Smooth muscle cell (in vitro differentiated cells): ENCODE measurements at regions not wholly inside any gene's neighbourhood (a gene's known extent, or its start where the extent isn't known, plus 50 kb on each side); places are given as distances from the start of the nearest gene placed in this dataset.

Experiments used
- DNase-seq: peaks from one replicate; lab custom pipeline; 2025; ENCODE audit not compliant: unreplicated experiment; lab: John Stamatoyannopoulos, UW
- H2AFZ ChIP-seq: fragments of 200-600 bp; sonication (generic); 2 replicates; pipeline ENCODE4 v1.6.0; 2016; ENCODE audit warnings: antibody characterized with exemption, low read depth, mild to moderate bottlenecking
- H3F3A ChIP-seq: fragments of 200-600 bp; sonication (generic); 2 replicates; pipeline ENCODE4 v1.6.0; 2017; ENCODE audit warnings: antibody characterized with exemption, low read depth
- H3K27ac ChIP-seq: fragments of 200-600 bp; sonication (generic); 2 replicates; pipeline ENCODE4 v1.5.1; 2016; ENCODE audit warnings: low read depth, mild to moderate bottlenecking
- H3K27me3 ChIP-seq: fragments of 200-600 bp; sonication (generic); 2 replicates; pipeline ENCODE4 v1.6.1; 2016; ENCODE audit warnings: low read depth, mild to moderate bottlenecking
- H3K36me3 ChIP-seq: fragments of 200-600 bp; sonication (generic); 2 replicates; pipeline ENCODE4 v1.5.1; 2016; ENCODE audit warnings: low read depth
- H3K4me1 ChIP-seq: fragments of 200-600 bp; sonication (generic); 2 replicates; pipeline ENCODE4 v1.5.1; 2016; ENCODE audit warnings: low read depth
- H3K4me2 ChIP-seq: fragments of 200-600 bp; sonication (generic); 2 replicates; pipeline ENCODE4 v1.6.0; 2016; ENCODE audit warnings: mild to moderate bottlenecking
- H3K4me3 ChIP-seq: fragments of 200-600 bp; sonication (generic); 2 replicates; pipeline ENCODE4 v1.5.1; 2016; ENCODE audit warnings: mild to moderate bottlenecking
- H3K79me2 ChIP-seq: fragments of 200-600 bp; sonication (generic); 2 replicates; pipeline ENCODE4 v1.6.0; 2016; ENCODE audit warnings: low read depth, mild to moderate bottlenecking
- H3K9ac ChIP-seq: fragments of 200-600 bp; sonication (generic); 2 replicates; pipeline ENCODE4 v1.6.0; 2016; ENCODE audit warnings: low read depth
- H3K9me3 ChIP-seq: fragments of 200-600 bp; sonication (generic); replicated peaks from 2 replicates; pipeline ENCODE4 v1.5.1; 2016; ENCODE audit warnings: low read depth
- H4K20me1 ChIP-seq: fragments of 200-600 bp; sonication (generic); 2 replicates; pipeline ENCODE4 v1.6.0; 2016; ENCODE audit warnings: low read depth
- CTCF ChIP-seq: fragments of 200-600 bp; sonication (generic); IDR thresholded peaks from 2 replicates; pipeline ENCODE4 v1.5.1; 2017; ENCODE audit warnings: borderline replicate concordance, mild to moderate bottlenecking, antibody characterized with exemption; ENCODE audit not compliant: insufficient read depth, poor library complexity, severe bottlenecking
- WGBS: methylation state at CpG from one replicate; pipeline ENCODE4 v1.1.7; 2016; ENCODE audit warnings: low lambda C conversion rate; 5-methylcytosine and 5-hydroxymethylcytosine counted together

- no peak for TF ChIP-seq CTCF
- H3K9me3 ChIP-seq, result no peaks in the 10 kb centered on the region
- H3K9ac ChIP-seq, result no peak overlapping the region
- H2AFZ ChIP-seq, result no peak overlapping the region
- no peaks in the 10 kb centered on the region for H3K4me1 ChIP-seq
- no peaks in the 10 kb centered on the region for H3K79me2 ChIP-seq
- no peaks in the 10 kb centered on the region for H3K36me3 ChIP-seq
- peaks cover 9% of the 10 kb centered on the region for H3K27me3 ChIP-seq
- no peak overlapping the region for H3K4me2 ChIP-seq
- no peak for DNase-seq
- no peak overlapping the region for H3K4me3 ChIP-seq
- WGBS, result 83% methylated on average over 14 of the region's 17 CpGs
- no peaks in the 10 kb centered on the region for H3F3A ChIP-seq
- H4K20me1 ChIP-seq, result no peaks in the 10 kb centered on the region
- H3K27ac ChIP-seq, result no peak overlapping the region
These were observed 76.8 kb upstream of the RTL6 start for GRCh38 chr22:44574640-44575380.

GRCh38 chr22:44574057-44574639 is 76.1 kb upstream of the RTL6 start:
- no peaks in the 10 kb centered on the region for H3K36me3 ChIP-seq
- no peak overlapping the region for H3K4me3 ChIP-seq
- no peak for DNase-seq
- no peaks in the 10 kb centered on the region for H3K79me2 ChIP-seq
- no peak overlapping the region for H3K27ac ChIP-seq
- 80% methylated on average over 10 of the region's 10 CpGs for WGBS
- no peak for TF ChIP-seq CTCF
- no peak overlapping the region for H3K4me2 ChIP-seq
- no peaks in the 10 kb centered on the region for H3K9me3 ChIP-seq
- H3K4me1 ChIP-seq, result no peaks in the 10 kb centered on the region
- H3K27me3 ChIP-seq, result peaks cover 9% of the 10 kb centered on the region
- no peak overlapping the region for H3K9ac ChIP-seq
- no peak overlapping the region for H2AFZ ChIP-seq
- no peaks in the 10 kb centered on the region for H4K20me1 ChIP-seq
- H3F3A ChIP-seq, result no peaks in the 10 kb centered on the region

- TF ChIP-seq CTCF, result no peak
- H3K9me3 ChIP-seq, result no peaks in the 10 kb centered on the region
- no peak overlapping the region for H3K4me2 ChIP-seq
- DNase-seq, result no peak
- no peak overlapping the region for H3K9ac ChIP-seq
- no peak overlapping the region for H2AFZ ChIP-seq
- no peak overlapping the region for H3K27ac ChIP-seq
- H3K36me3 ChIP-seq, result no peaks in the 10 kb centered on the region
- H3K4me3 ChIP-seq, result no peak overlapping the region
- H3K4me1 ChIP-seq, result no peaks in the 10 kb centered on the region
- 97% methylated on average over 4 of the region's 4 CpGs for WGBS
- peaks cover 7% of the 10 kb centered on the region for H3K27me3 ChIP-seq
- H3F3A ChIP-seq, result no peaks in the 10 kb centered on the region
- no peaks in the 10 kb centered on the region for H4K20me1 ChIP-seq
- no peaks in the 10 kb centered on the region for H3K79me2 ChIP-seq
These were observed 75.4 kb upstream of the RTL6 start for GRCh38 chr22:44573451-44573850.
